Muscle layer of duodenum (tissue), 2 donors: ENCODE measurements at regions not wholly inside any gene's neighbourhood (a gene's known extent, or its start where the extent isn't known, plus 50 kb on each side); places are given as distances from the start of the nearest gene placed in this dataset.

Experiments
- H3K27ac ChIP-seq: one replicate; pipeline ENCODE4 v1.7.0; 2013; ENCODE audit warnings: mild to moderate bottlenecking, low read length
- H3K27me3 ChIP-seq: one replicate; pipeline ENCODE4 v1.7.0; 2013; ENCODE audit warnings: low read depth, mild to moderate bottlenecking, control low read depth, low read length
- H3K36me3 ChIP-seq, 2 donors: one replicate each; pipeline ENCODE4 v1.7.0; 2013; ENCODE audit warnings: low read length in 2 of 2, control low read depth in 1 of 2, mild to moderate bottlenecking in 1 of 2; ENCODE audit not compliant: insufficient read depth in 2 of 2, control insufficient read depth in 1 of 2
- H3K4me1 ChIP-seq, 2 donors: one replicate each; pipeline ENCODE4 v1.7.0; 2013; ENCODE audit warnings: low read length in 2 of 2, mild to moderate bottlenecking in 2 of 2, control low read depth in 1 of 2, moderate library complexity in 1 of 2; ENCODE audit not compliant: insufficient read depth in 2 of 2, control insufficient read depth in 1 of 2
- H3K4me3 ChIP-seq, 2 donors: one replicate each; pipeline ENCODE4 v1.7.0; 2013; ENCODE audit warnings: low read length in 2 of 2, low read depth in 1 of 2, mild to moderate bottlenecking in 1 of 2
- H3K9me3 ChIP-seq, 2 donors: one replicate each; pipeline ENCODE4 v1.7.0; 2013; ENCODE audit warnings: low read length in 2 of 2, control low read depth in 1 of 2, mild to moderate bottlenecking in 1 of 2; ENCODE audit not compliant: control insufficient read depth in 1 of 2
- donor health status: healthy.

DNA sequence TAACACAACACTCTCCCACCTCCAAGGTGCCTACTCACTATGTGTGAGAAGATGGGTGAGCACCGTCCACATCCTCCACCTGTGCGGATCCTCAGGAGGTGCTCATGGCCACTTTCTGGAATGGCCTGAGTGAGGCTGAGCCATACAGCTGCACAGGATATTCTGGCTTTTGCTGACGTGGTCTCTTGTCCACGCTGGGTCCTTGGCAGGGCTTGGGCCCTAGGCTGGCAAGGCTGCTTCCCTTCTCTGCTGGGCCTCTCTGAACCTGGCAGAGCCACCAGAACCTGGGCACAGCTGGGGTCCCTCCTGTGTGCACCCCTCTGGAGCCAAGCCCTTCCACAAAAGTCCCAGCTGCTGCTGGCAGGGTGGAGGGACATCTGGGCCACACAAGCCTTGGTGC, 56.4 kb upstream of the IER5L start:
- peaks cover 0 to 4% of the 10 kb centered on the region in 2 donors for H3K4me1 ChIP-seq
- H3K4me3 ChIP-seq = no peak overlapping the region
- H3K27ac ChIP-seq = no peak overlapping the region
- no peaks in the 10 kb centered on the region for H3K36me3 ChIP-seq
- H3K27me3 ChIP-seq = no peaks in the 10 kb centered on the region
- peaks cover 0 to 7% of the 10 kb centered on the region in 2 donors for H3K9me3 ChIP-seq

DNA sequence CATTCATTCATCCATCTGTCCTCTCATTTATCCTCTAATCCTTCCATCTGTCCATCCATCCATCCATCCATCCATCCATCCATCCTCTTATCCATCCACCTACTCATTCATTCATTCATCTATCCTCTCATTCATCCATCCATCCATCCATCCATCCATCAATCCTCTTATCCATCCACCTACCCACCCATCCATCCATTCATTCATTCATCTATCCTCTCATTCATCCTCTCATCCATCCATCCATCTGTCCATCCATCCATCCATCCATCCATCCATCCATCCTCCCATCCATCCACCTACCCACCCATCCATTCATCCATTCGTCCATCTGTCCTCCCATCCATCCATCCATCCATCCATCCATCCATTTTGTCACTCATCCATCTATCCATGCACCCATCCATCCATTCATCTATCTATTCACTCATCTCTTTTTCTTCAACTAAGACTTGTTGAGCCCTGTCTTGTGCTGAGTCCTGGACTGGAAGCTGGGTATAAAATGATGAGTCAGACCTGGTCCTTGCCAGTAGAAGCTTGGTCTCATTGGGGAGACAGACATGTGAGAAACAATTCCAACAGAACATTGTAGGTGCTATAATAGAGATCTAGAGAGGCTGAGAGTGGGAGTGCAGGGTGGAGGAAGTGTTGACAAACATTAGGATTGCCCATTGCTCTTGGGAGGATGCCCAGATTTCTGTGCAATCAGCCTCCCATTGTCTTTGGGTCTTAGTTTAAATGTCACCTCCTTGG, 55.0 kb upstream of the IER5L start:
- no peaks in the 10 kb centered on the region for H3K36me3 ChIP-seq
- no peak overlapping the region for H3K4me3 ChIP-seq
- H3K4me1 ChIP-seq = peaks cover 0 to 4% of the 10 kb centered on the region in 2 donors
- no peak overlapping the region for H3K27ac ChIP-seq
- H3K9me3 ChIP-seq = peaks cover 0 to 7% of the 10 kb centered on the region in 2 donors
- no peaks in the 10 kb centered on the region for H3K27me3 ChIP-seq

DNA sequence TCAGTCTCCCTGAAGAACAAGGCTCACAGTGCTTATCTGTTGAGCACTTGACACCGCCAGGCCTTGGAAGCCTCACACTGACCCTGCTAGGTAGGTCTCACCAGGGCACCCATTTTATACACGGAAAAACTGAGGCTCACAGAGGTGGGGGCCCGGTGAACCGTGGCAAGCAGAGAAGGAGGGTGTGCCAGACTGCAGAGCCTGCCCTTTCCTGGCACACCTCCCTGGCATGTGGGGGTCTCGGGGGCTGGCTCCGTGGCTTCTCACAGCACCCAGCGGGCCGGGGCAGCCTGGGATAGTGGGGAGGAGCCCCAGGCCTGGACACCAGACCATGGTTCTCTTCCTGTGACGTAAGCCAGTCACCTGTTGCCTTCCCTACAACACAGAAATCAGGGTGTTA, 53.7 kb upstream of the IER5L start:
- Histone ChIP-seq H3K36me3 (no peaks in the 10 kb centered on the region), H3K27ac (no peak overlapping the region), H3K9me3 (peaks cover 0 to 7% of the 10 kb centered on the region in 2 donors), H3K4me3 (no peak overlapping the region), H3K4me1 (peaks cover 0 to under 1% of the 10 kb centered on the region in 2 donors), H3K27me3 (no peaks in the 10 kb centered on the region)

DNA sequence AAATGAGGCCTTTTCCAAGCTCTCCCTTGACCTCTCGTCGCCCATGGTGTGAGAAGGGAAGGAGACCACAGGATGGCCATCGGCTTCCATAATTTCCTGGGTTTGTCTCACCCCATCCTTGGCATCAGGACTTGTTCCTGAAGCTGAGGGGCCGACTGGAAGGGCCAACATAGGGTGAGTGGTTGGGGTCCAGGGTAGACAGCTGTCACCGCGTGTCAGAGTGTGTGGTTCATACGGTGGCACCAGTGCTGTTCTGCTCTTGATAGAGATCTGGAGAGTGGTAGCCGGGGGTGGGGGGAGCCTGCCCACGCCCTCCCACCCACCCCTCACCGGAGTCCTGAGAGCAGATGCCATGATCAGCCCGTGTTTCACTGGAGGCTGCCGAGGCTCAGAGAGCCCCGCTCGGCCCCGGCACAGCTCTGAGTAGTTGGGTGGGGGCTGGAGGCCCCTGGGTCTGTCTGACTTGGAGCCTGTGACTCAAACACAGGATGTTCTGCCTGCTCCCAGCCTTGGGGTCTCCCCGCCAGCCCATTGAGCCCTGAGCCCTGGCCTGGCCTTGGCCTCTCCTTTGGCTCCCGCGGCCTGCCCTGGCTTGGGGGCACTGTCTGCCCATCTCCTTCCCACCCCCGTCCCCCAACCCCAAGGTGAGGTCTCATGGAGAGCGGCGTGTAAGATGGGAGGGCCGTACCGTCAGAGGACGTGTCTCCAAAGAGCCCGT, 53.1 kb upstream of the IER5L start:
- Histone ChIP-seq H3K4me1 (no peaks in the 10 kb centered on the region), H3K27me3 (no peaks in the 10 kb centered on the region), H3K36me3 (no peaks in the 10 kb centered on the region), H3K4me3 (no peak overlapping the region), H3K27ac (no peak overlapping the region), H3K9me3 (peaks cover 0 to 7% of the 10 kb centered on the region in 2 donors)

DNA sequence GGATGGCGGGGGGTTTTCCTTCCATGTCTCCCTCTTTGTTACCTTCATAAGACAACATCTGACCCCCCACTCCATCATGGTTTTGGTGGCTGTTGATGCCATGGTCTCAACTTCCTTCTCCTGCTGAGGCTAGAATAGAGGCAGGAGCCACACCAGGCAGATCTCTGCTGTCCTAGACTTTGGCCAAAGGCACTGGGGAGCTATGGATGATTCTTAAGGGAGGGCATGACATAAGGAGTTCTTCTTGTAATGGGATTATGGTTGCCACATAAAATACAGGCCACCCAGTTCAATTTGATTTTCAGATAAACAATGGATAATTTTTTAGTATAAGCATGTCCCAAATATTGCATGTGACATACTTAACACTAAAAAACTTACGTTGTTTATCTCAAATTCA, 52.2 kb upstream of the IER5L start:
- Histone ChIP-seq H3K36me3 (no peaks in the 10 kb centered on the region), H3K27me3 (no peaks in the 10 kb centered on the region), H3K4me3 (no peak overlapping the region), H3K4me1 (no peaks in the 10 kb centered on the region), H3K27ac (no peak overlapping the region), H3K9me3 (peaks cover 0 to 7% of the 10 kb centered on the region in 2 donors)
